GM10248 (cell line): ENCODE measurements at regions not wholly inside any gene's neighbourhood (a gene's known extent, or its start where the extent isn't known, plus 50 kb on each side); places are given as distances from the start of the nearest gene placed in this dataset.

ENCODE experiments used
- CTCF ChIA-PET: fragments of 300-600 bp; sonication (Branson Sonifier 250); formaldehyde crosslinking; extraction: SDS; loops from one replicate; lab custom pipeline; 2021; ENCODE audit warnings: antibody characterized with exemption; lab: Yijun Ruan, JAX
- POLR2A ChIA-PET: fragments of 350-650 bp; sonication (Branson Sonifier 250); formaldehyde crosslinking; extraction: SDS; loops from one replicate; lab custom pipeline; 2020; ENCODE audit warnings: antibody characterized with exemption; lab: Yijun Ruan, JAX
- DNase-seq: peaks from one replicate; pipeline ENCODE4 v3.0.0; 2012; ENCODE audit errors: extremely low spot score
- CTCF ChIP-seq: IDR thresholded peaks from 2 replicates; pipeline ENCODE4 v1.5.1; 2012; ENCODE audit warnings: mild to moderate bottlenecking, low read depth; ENCODE audit errors: extremely low read depth, missing control alignments, control extremely low read depth

- DNase-seq = no peak
- no peak for TF ChIP-seq CTCF
- CTCF ChIA-PET = interaction anchor here (1.5 kb wide), 1 partner anchor 66 kb away, joined by 3 read pairs; no protein-coding TSS in a partner anchor
- POLR2A ChIA-PET = no interaction called here
These were observed 87.3 kb upstream of the RFLNA start for GRCh38 chr12:124207617-124208016.

- POLR2A ChIA-PET = no interaction called here
- CTCF ChIA-PET = no interaction called here
- TF ChIP-seq CTCF = no peak
- DNase-seq = no peak
These were observed 86.4 kb upstream of the RFLNA start for GRCh38 chr12:124208489-124208888.

- TF ChIP-seq CTCF = no peak
- CTCF ChIA-PET = interaction anchor here (1.2 kb wide), 1 partner anchor 10 kb away, joined by 3 read pairs; no protein-coding TSS in a partner anchor
- no peak for DNase-seq
- POLR2A ChIA-PET = interaction anchor here (0.6 kb wide), 1 partner anchor 347 kb away, joined by 7 read pairs; no protein-coding TSS in a partner anchor
These were observed 83.8 kb upstream of the RFLNA start for GRCh38 chr12:124210991-124211577.

- DNase-seq = no peak
- ChIA-PET POLR2A (no interaction called here), CTCF (interaction anchor here (1.2 kb wide), 1 partner anchor 11 kb away, joined by 3 read pairs; no protein-coding TSS in a partner anchor)
- TF ChIP-seq CTCF = no peak
These were observed 83.1 kb upstream of the RFLNA start for GRCh38 chr12:124211753-124212152.

GRCh38 chr12:124213666-124214347 lies 81.1 kb upstream of the RFLNA start:
- no peak for TF ChIP-seq CTCF
- no peak for DNase-seq
- CTCF ChIA-PET = no interaction called here
- POLR2A ChIA-PET = no interaction called here

- ChIA-PET CTCF (no interaction called here), POLR2A (no interaction called here)
- no peak for DNase-seq
- TF ChIP-seq CTCF = no peak
These were observed 80.3 kb upstream of the RFLNA start for GRCh38 chr12:124214574-124214973.
